Liver (tissue), 8 donors: ENCODE measurements at regions not wholly inside any gene's neighbourhood (a gene's known extent, or its start where the extent isn't known, plus 50 kb on each side); places are given as distances from the start of the nearest gene placed in this dataset.

Experiments used
- DNase-seq: peaks from one replicate; pipeline ENCODE4 v3.0.0-alpha.2; 2017; ENCODE audit warnings: low spot score
- H3K27ac ChIP-seq, 2 donors: one replicate each; pipeline ENCODE4 v1.7.0; 2013; ENCODE audit warnings: inconsistent platforms in 2 of 2, low read length in 2 of 2, control low read depth in 1 of 2, low read depth in 1 of 2, mild to moderate bottlenecking in 1 of 2
- H3K27me3 ChIP-seq, 4 donors: one replicate each; pipeline versions ENCODE4 v1.6.1 to v1.7.0; 2013; ENCODE audit warnings: low read length in 3 of 4, inconsistent platforms in 1 of 4, mild to moderate bottlenecking in 1 of 4, moderate library complexity in 1 of 4; ENCODE audit not compliant: control insufficient read depth in 4 of 4, insufficient read depth in 4 of 4
- H3K36me3 ChIP-seq, 4 donors: one replicate each; pipeline versions ENCODE4 v1.6.1 to v1.7.0; 2013; ENCODE audit warnings: low read length in 3 of 4, mild to moderate bottlenecking in 3 of 4, low read depth in 1 of 4, moderate library complexity in 1 of 4; ENCODE audit not compliant: control insufficient read depth in 4 of 4, insufficient read depth in 3 of 4
- H3K4me1 ChIP-seq, 4 donors: one replicate each; pipeline versions ENCODE4 v1.6.1 to v1.7.0; 2013; ENCODE audit warnings: low read length in 3 of 4, mild to moderate bottlenecking in 3 of 4, moderate library complexity in 1 of 4; ENCODE audit not compliant: control insufficient read depth in 4 of 4, insufficient read depth in 4 of 4
- H3K4me3 ChIP-seq, 3 donors: one replicate each; pipeline versions ENCODE4 v1.6.1 to v1.7.0; 2013; ENCODE audit warnings: low read length in 3 of 3, control low read depth in 1 of 3, low read depth in 1 of 3, mild to moderate bottlenecking in 1 of 3
- H3K9ac ChIP-seq, 2 donors: one replicate each; pipeline ENCODE4 v1.7.0; 2013; ENCODE audit warnings: low read length in 2 of 2, mild to moderate bottlenecking in 2 of 2, moderate library complexity in 2 of 2, control low read depth in 1 of 2, low read depth in 1 of 2
- H3K9me3 ChIP-seq, 4 donors: one replicate each; pipeline versions ENCODE4 v1.6.1 to v1.7.0; 2013; ENCODE audit warnings: low read length in 3 of 4; ENCODE audit not compliant: control insufficient read depth in 4 of 4
- ATF3 ChIP-seq: IDR thresholded peaks from 2 replicates; pipeline ENCODE4 v1.6.1; 2016; ENCODE audit warnings: antibody characterized with exemption
- CTCF ChIP-seq: fragments of 150-350 bp; IDR thresholded peaks from 2 replicates; pipeline ENCODE4 v1.5.1; 2017; ENCODE audit warnings: improper control_type of control experiment, low read depth, low read length; ENCODE audit not compliant: missing input control
- EGR1 ChIP-seq, 2 donors: IDR thresholded peaks; 2 replicates each; pipeline ENCODE4 v1.6.1; 2016 to 2018; ENCODE audit warnings: antibody characterized with exemption in 2 of 2, low read depth in 2 of 2
- FOXA1 ChIP-seq: IDR thresholded peaks from 2 replicates; pipeline ENCODE4 v1.6.1; 2016; ENCODE audit warnings: antibody characterized with exemption
- GABPA ChIP-seq, 2 donors: IDR thresholded peaks in 1 of 2; conservative IDR thresholded peaks in 1 of 2; 2 replicates each; pipeline ENCODE4 v1.6.1; 2016; ENCODE audit warnings: antibody characterized with exemption in 2 of 2, mild to moderate bottlenecking in 1 of 2, moderate library complexity in 1 of 2
- HNF4A ChIP-seq, 2 donors: conservative IDR thresholded peaks; 2 replicates each; pipeline ENCODE4 v1.6.1; 2016; ENCODE audit warnings: antibody characterized with exemption in 2 of 2, mild to moderate bottlenecking in 2 of 2
- HNF4G ChIP-seq: IDR thresholded peaks from 2 replicates; pipeline ENCODE4 v1.6.1; 2016; ENCODE audit warnings: antibody characterized with exemption
- JUND ChIP-seq, 2 donors: IDR thresholded peaks; 2 replicates each; pipeline ENCODE4 v1.6.1; 2016; ENCODE audit warnings: antibody characterized with exemption in 2 of 2
- MAX ChIP-seq: IDR thresholded peaks from 2 replicates; pipeline ENCODE4 v1.6.1; 2016; ENCODE audit warnings: antibody characterized with exemption
- NR2F2 ChIP-seq: IDR thresholded peaks from 2 replicates; pipeline ENCODE4 v1.6.1; 2016; ENCODE audit warnings: antibody characterized with exemption
- RAD21 ChIP-seq, 2 donors: IDR thresholded peaks; 2 replicates each; pipeline ENCODE4 v1.6.1; 2016; ENCODE audit warnings: antibody characterized with exemption in 2 of 2, mild to moderate bottlenecking in 2 of 2
- RXRA ChIP-seq, 2 donors: IDR thresholded peaks; 2 replicates each; pipeline ENCODE4 v1.6.1; 2017 to 2018; ENCODE audit warnings: antibody characterized with exemption in 2 of 2, mild to moderate bottlenecking in 1 of 2
- SP1 ChIP-seq: IDR thresholded peaks from 2 replicates; pipeline ENCODE4 v1.6.1; 2018; ENCODE audit warnings: antibody characterized with exemption, mild to moderate bottlenecking
- TAF1 ChIP-seq: conservative IDR thresholded peaks from 2 replicates; pipeline ENCODE4 v1.6.1; 2016; ENCODE audit warnings: antibody characterized with exemption, mild to moderate bottlenecking
- YY1 ChIP-seq: IDR thresholded peaks from 2 replicates; pipeline ENCODE4 v1.6.1; 2016; ENCODE audit warnings: antibody characterized with exemption, mild to moderate bottlenecking
- ZBTB33 ChIP-seq: IDR thresholded peaks from 2 replicates; pipeline ENCODE4 v1.6.1; 2016; ENCODE audit warnings: antibody characterized with exemption
- WGBS: extraction: QIAGEN DNeasy Blood & Tissue Kit; methylation state at CpG from one replicate; pipeline ENCODE4 v1.1.7; 2013; 5-methylcytosine and 5-hydroxymethylcytosine counted together
- TF ChIP-seq, protein P1 (sequence below): IDR thresholded peaks from 2 replicates; pipeline ENCODE4 v1.6.1; 2016; ENCODE audit warnings: antibody characterized with exemption, mild to moderate bottlenecking
- donor health status: healthy.
- donor health status: healthy.
- donor health status: healthy.
- donor health status: healthy.
- donor health status: healthy.

DNA sequence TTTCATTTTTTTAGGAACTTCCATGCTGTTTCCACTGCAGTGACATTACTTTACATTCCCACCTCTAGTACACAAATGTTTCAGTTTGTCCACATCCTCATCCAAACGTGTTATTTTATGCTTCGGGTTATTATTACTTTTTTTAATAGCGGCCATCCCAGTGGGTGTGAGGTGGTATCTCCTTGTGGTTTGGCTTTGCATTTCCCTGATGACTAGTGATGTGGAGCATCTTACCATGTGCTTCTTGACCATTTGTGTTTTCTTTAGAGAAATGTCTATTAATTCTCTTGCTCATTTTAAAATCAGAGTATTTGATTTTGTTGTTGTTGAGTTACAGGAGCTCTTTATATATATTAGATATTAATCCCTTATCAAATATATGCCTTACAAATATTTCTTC lies 70.3 kb upstream of the ANO1 start:
- Histone ChIP-seq H3K9ac (no peak overlapping the region), H3K36me3 (peaks cover 0 to 2% (median 0%) of the 10 kb centered on the region in 4 donors), H3K27me3 (no peaks in the 10 kb centered on the region), H3K4me3 (no peak overlapping the region), H3K27ac (no peak overlapping the region), H3K9me3 (no peaks in the 10 kb centered on the region), H3K4me1 (no peaks in the 10 kb centered on the region)
- no peak for DNase-seq
- TF ChIP-seq RAD21 (IDR thresholded peaks at IDR 0.05) = no peak
- no peak for TF ChIP-seq HNF4G
- no peak for TF ChIP-seq ZBTB33
- WGBS = 78% methylated on average over 3 of the region's 3 CpGs

- no peak overlapping the region for H3K4me3 ChIP-seq
- H3K27ac ChIP-seq = no peak overlapping the region
- WGBS = 93% methylated on average over 1 of the region's 1 CpG
- no peaks in the 10 kb centered on the region for H3K9me3 ChIP-seq
- no peaks in the 10 kb centered on the region for H3K4me1 ChIP-seq
- no peak for DNase-seq
- peaks cover 0 to 2% (median 1%) of the 10 kb centered on the region in 4 donors for H3K36me3 ChIP-seq
- no peak overlapping the region for H3K9ac ChIP-seq
- no peaks in the 10 kb centered on the region for H3K27me3 ChIP-seq
- no peak for TF ChIP-seq RAD21 (IDR thresholded peaks at IDR 0.05)
- TF ChIP-seq NR2F2 = no peak
- no peak for TF ChIP-seq TAF1
- no peak for TF ChIP-seq GABPA (IDR thresholded peaks at IDR 0.05 in 1 of 2, conservative IDR thresholded peaks at IDR 0.05 in 1 of 2)
- TF ChIP-seq JUND (IDR thresholded peaks at IDR 0.05) = no peak
Measured at GRCh38 chr11:70010774-70011173, 67.3 kb upstream of the ANO1 start.

- Histone ChIP-seq H3K27ac (no peak overlapping the region), H3K4me3 (no peak overlapping the region), H3K9me3 (no peaks in the 10 kb centered on the region), H3K9ac (no peak overlapping the region), H3K36me3 (peaks cover 0 to 2% (median 1%) of the 10 kb centered on the region in 4 donors), H3K27me3 (no peaks in the 10 kb centered on the region), H3K4me1 (no peaks in the 10 kb centered on the region)
- no peak for DNase-seq
- WGBS = 84% methylated on average over 2 of the region's 2 CpGs
- no peak for TF ChIP-seq RXRA (IDR thresholded peaks at IDR 0.05)
- no peak for TF ChIP-seq CTCF
- TF ChIP-seq ZBTB33 = no peak
- no peak for TF ChIP-seq HNF4G
- TF ChIP-seq, protein P1, sequence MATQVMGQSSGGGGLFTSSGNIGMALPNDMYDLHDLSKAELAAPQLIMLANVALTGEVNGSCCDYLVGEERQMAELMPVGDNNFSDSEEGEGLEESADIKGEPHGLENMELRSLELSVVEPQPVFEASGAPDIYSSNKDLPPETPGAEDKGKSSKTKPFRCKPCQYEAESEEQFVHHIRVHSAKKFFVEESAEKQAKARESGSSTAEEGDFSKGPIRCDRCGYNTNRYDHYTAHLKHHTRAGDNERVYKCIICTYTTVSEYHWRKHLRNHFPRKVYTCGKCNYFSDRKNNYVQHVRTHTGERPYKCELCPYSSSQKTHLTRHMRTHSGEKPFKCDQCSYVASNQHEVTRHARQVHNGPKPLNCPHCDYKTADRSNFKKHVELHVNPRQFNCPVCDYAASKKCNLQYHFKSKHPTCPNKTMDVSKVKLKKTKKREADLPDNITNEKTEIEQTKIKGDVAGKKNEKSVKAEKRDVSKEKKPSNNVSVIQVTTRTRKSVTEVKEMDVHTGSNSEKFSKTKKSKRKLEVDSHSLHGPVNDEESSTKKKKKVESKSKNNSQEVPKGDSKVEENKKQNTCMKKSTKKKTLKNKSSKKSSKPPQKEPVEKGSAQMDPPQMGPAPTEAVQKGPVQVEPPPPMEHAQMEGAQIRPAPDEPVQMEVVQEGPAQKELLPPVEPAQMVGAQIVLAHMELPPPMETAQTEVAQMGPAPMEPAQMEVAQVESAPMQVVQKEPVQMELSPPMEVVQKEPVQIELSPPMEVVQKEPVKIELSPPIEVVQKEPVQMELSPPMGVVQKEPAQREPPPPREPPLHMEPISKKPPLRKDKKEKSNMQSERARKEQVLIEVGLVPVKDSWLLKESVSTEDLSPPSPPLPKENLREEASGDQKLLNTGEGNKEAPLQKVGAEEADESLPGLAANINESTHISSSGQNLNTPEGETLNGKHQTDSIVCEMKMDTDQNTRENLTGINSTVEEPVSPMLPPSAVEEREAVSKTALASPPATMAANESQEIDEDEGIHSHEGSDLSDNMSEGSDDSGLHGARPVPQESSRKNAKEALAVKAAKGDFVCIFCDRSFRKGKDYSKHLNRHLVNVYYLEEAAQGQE = no peak
- no peak for TF ChIP-seq HNF4A (conservative IDR thresholded peaks at IDR 0.05)
- no peak for TF ChIP-seq ATF3
- no peak for TF ChIP-seq FOXA1
- TF ChIP-seq EGR1 (IDR thresholded peaks at IDR 0.05; ENCODE audit: low read depth in 2 of 2) = no peak
- no peak for TF ChIP-seq MAX
- no peak for TF ChIP-seq NR2F2
- no peak for TF ChIP-seq YY1
- TF ChIP-seq RAD21 (IDR thresholded peaks at IDR 0.05) = no peak
- no peak for TF ChIP-seq SP1
- no peak for TF ChIP-seq JUND (IDR thresholded peaks at IDR 0.05)
- TF ChIP-seq TAF1 = no peak
- no peak for TF ChIP-seq GABPA (IDR thresholded peaks at IDR 0.05 in 1 of 2, conservative IDR thresholded peaks at IDR 0.05 in 1 of 2)
Measured at GRCh38 chr11:70012134-70012733, 65.9 kb upstream of the ANO1 start.
